Astrocyte (in vitro differentiated cells and primary cell): ENCODE measurements at regions not wholly inside any gene's neighbourhood (a gene's known extent, or its start where the extent isn't known, plus 50 kb on each side); places are given as distances from the start of the nearest gene placed in this dataset.

Experiments used
- CTCF ChIP-seq: IDR thresholded peaks from 2 replicates; pipeline ENCODE4 v1.5.1; 2011; ENCODE audit warnings: low read depth, mild to moderate bottlenecking, inconsistent platforms, low read length, moderate library complexity; ENCODE audit not compliant: insufficient read depth
- EZH2 ChIP-seq: IDR thresholded peaks from 2 replicates; pipeline ENCODE4 v1.6.1; 2012; ENCODE audit warnings: mild to moderate bottlenecking, low read length, inconsistent platforms; ENCODE audit not compliant: insufficient read depth

- TF ChIP-seq CTCF: no peak
- no peak for TF ChIP-seq EZH2
Observed at GRCh38 chr3:106068795-106069194, 200.0 kb upstream of the CBLB start.
